IMR-90 (cell line): ENCODE measurements at regions not wholly inside any gene's neighbourhood (a gene's known extent, or its start where the extent isn't known, plus 50 kb on each side); places are given as distances from the start of the nearest gene placed in this dataset.

Experiments used
- ATAC-seq: fragments of 200-7000 bp; cut with Tn5 transposase; 2 replicates; pipeline ENCODE4 v1.9.1; 2020; ENCODE audit warnings: low read depth, mild to moderate bottlenecking, moderate library complexity
- BruUV-seq: library from RNA; stranded (reverse); fragments of 400-500 nt; replicated peaks from 2 replicates; lab custom pipeline; 2021; lab: Mats Ljungman, UMichigan
- CTCF ChIA-PET: fragments of 300-600 bp; formaldehyde crosslinking; extraction: SDS; loops from one replicate; lab custom pipeline; 2021; ENCODE audit warnings: antibody characterized with exemption; lab: Yijun Ruan, JAX
- POLR2A ChIA-PET: fragments of 300-600 bp; sonication (Branson Sonifier 250); formaldehyde crosslinking; loops from one replicate; lab custom pipeline; 2022; ENCODE audit warnings: antibody characterized with exemption; ENCODE audit not compliant: unreplicated experiment; lab: Charles Lee
- DNase-seq: peaks from one replicate; pipeline ENCODE4 v3.0.0; 2013
- H2AFZ ChIP-seq: replicated peaks from 2 replicates; pipeline ENCODE3; 2013; ENCODE audit warnings: low read length, mild to moderate bottlenecking; ENCODE audit not compliant: poor library complexity
- H2AK5ac ChIP-seq: 2 replicates; pipeline ENCODE4 v1.6.1; 2013; ENCODE audit warnings: low read depth, low read length, inconsistent platforms
- H2AK9ac ChIP-seq: replicated peaks from 2 replicates; pipeline ENCODE3; 2013; ENCODE audit warnings: mild to moderate bottlenecking, low read depth, low read length, moderate library complexity; ENCODE audit not compliant: poor library complexity
- H2BK120ac ChIP-seq: 2 replicates; pipeline ENCODE4 v1.6.1; 2013; ENCODE audit warnings: low read depth, low read length, inconsistent platforms
- H2BK15ac ChIP-seq: 3 replicates; pipeline ENCODE4 v1.6.1; 2013; ENCODE audit warnings: low read depth, low read length, inconsistent platforms
- H2BK20ac ChIP-seq: 2 replicates; pipeline ENCODE4 v1.6.1; 2013; ENCODE audit warnings: low read depth, mild to moderate bottlenecking, inconsistent platforms, low read length, moderate library complexity
- H2BK5ac ChIP-seq: 2 replicates; pipeline ENCODE4 v1.6.1; 2013; ENCODE audit warnings: mild to moderate bottlenecking, low read depth, low read length, inconsistent platforms; ENCODE audit not compliant: poor library complexity, severe bottlenecking
- H3K14ac ChIP-seq: replicated peaks from 2 replicates; pipeline ENCODE4 v1.6.1; 2013; ENCODE audit warnings: low read depth, low read length, inconsistent platforms
- H3K18ac ChIP-seq: 2 replicates; pipeline ENCODE4 v1.6.1; 2013; ENCODE audit warnings: low read depth, low read length, control low read depth
- H3K23ac ChIP-seq: 2 replicates; pipeline ENCODE4 v1.6.1; 2013; ENCODE audit warnings: low read depth, low read length, inconsistent platforms
- H3K27ac ChIP-seq: 2 replicates; pipeline ENCODE4 v1.5.1; 2013; ENCODE audit warnings: mild to moderate bottlenecking, control low read depth, low read length; ENCODE audit not compliant: insufficient read depth
- H3K27me3 ChIP-seq: 2 replicates; pipeline ENCODE4 v1.6.1; 2013; ENCODE audit warnings: low read length; ENCODE audit not compliant: control insufficient read depth, insufficient read depth
- H3K36me3 ChIP-seq: 2 replicates; pipeline ENCODE4 v1.6.1; 2013; ENCODE audit warnings: low read length, mixed read lengths; ENCODE audit not compliant: control insufficient read depth, insufficient read depth
- H3K4ac ChIP-seq: 2 replicates; pipeline ENCODE4 v1.6.1; 2013; ENCODE audit warnings: low read depth, low read length, inconsistent platforms
- H3K4me1 ChIP-seq: 2 replicates; pipeline ENCODE4 v1.6.1; 2013; ENCODE audit warnings: low read length, mixed read lengths; ENCODE audit not compliant: control insufficient read depth, insufficient read depth
- H3K4me2 ChIP-seq: 2 replicates; pipeline ENCODE4 v1.6.1; 2013; ENCODE audit warnings: low read depth, mild to moderate bottlenecking, control low read depth, low read length, moderate library complexity
- H3K4me3 ChIP-seq: 2 replicates; pipeline ENCODE4 v1.5.1; 2013; ENCODE audit warnings: low read depth, mild to moderate bottlenecking, control low read depth, low read length, moderate library complexity; ENCODE audit not compliant: insufficient read depth
- H3K56ac ChIP-seq: 2 replicates; pipeline ENCODE4 v1.6.1; 2013; ENCODE audit warnings: low read length, inconsistent platforms; ENCODE audit not compliant: insufficient read depth; ENCODE audit errors: extremely low read depth
- H3K79me1 ChIP-seq, 2 experiments: 2 replicates each; pipeline ENCODE4 v1.6.1; 2013; ENCODE audit warnings: low read length in 2 of 2, inconsistent platforms in 1 of 2, low read depth in 1 of 2
- H3K9ac ChIP-seq: 2 replicates; pipeline ENCODE4 v1.6.1; 2013; ENCODE audit warnings: low read depth, low read length, control low read depth
- H3K9me1 ChIP-seq: 2 replicates; pipeline ENCODE4 v1.6.1; 2013; ENCODE audit warnings: low read length, inconsistent platforms; ENCODE audit not compliant: insufficient read depth
- H3K9me3 ChIP-seq: 2 replicates; pipeline ENCODE4 v1.6.1; 2013; ENCODE audit warnings: low read length; ENCODE audit not compliant: control insufficient read depth, insufficient read depth
- H4K20me1 ChIP-seq: 2 replicates; pipeline ENCODE4 v1.6.1; 2013; ENCODE audit warnings: low read length, inconsistent platforms; ENCODE audit not compliant: insufficient read depth
- H4K5ac ChIP-seq: 2 replicates; pipeline ENCODE4 v1.6.1; 2013; ENCODE audit warnings: mild to moderate bottlenecking, low read depth, low read length, control low read depth
- H4K8ac ChIP-seq, 2 experiments: 2 replicates each; pipeline ENCODE4 v1.6.1; 2013; ENCODE audit warnings: low read depth in 2 of 2, low read length in 2 of 2, control low read depth in 1 of 2, inconsistent platforms in 1 of 2
- H4K91ac ChIP-seq: 2 replicates; pipeline ENCODE4 v1.6.1; 2013; ENCODE audit warnings: low read depth, low read length, inconsistent platforms; ENCODE audit not compliant: insufficient read depth
- CHD1 ChIP-seq: IDR thresholded peaks from 2 replicates; pipeline ENCODE4 v1.6.1; 2012; ENCODE audit warnings: low read depth, low read length, improper control_type of control experiment
- MAFK ChIP-seq: IDR thresholded peaks from 2 replicates; pipeline ENCODE4 v1.6.1; 2012; ENCODE audit warnings: low read depth, low read length, improper control_type of control experiment
- WGBS, 2 experiments: methylation state at CpG; one replicate each; pipeline versions ENCODE4 v1.1.5 to v1.1.7; 2013; ENCODE audit warnings: missing lambda C conversion rate in 2 of 2; ENCODE audit not compliant: insufficient read length in 1 of 2; ENCODE audit errors: extremely low coverage in 2 of 2; 5-methylcytosine and 5-hydroxymethylcytosine counted together
- dilution Hi-C: fragments of 300-500 bp; cut with HindIII; formaldehyde crosslinking; loops from one replicate; pipeline ENCODE4 v1.14.3; 2018; ENCODE audit warnings: low sequenced_read_pairs; ENCODE audit not compliant: unreplicated experiment
- in situ Hi-C: fragments of 300-500 bp; cut with MboI; formaldehyde crosslinking; loops from 3 replicates; pipeline ENCODE4 v1.14.3; 2019; ENCODE audit warnings: low sequenced_read_pairs, inconsistent platforms, mixed read lengths
- intact Hi-C: fragments of 100-400 bp; cut with micrococcal nuclease; formaldehyde crosslinking; loops from 2 replicates; pipeline ENCODE4 v1.10.0; 2022
- TF ChIP-seq, protein P1 (sequence below): conservative IDR thresholded peaks from 2 replicates; pipeline ENCODE4 v1.5.1; 2012; ENCODE audit warnings: mild to moderate bottlenecking, low read depth, low read length, improper control_type of control experiment

DNA sequence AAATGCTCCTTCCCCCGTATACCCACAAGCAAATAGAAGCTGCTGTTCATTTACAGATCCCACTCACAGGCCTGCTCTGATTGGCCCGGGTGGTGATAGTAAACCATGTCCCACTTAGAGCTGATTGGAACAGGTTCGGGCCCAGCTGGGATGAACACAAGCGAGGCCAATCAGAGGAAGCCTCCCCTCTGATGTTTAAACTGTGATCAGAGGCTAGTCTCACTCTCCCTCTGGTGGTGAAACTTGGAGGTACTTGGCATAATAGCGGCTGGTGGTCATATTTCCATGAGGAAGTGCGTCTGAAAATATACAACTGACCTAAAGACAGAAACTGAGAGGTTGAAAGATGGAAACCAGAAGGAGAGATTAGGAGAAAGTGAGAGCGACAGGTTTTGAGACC lies 51.5 kb upstream of the TRPC3 start:
- H3K9me1 ChIP-seq: peaks cover 6% of the 10 kb centered on the region
- H3K23ac ChIP-seq: no peak overlapping the region
- H3K4ac ChIP-seq: no peak overlapping the region
- H4K5ac ChIP-seq: no peak overlapping the region
- no peak overlapping the region for H3K56ac ChIP-seq
- no peak overlapping the region for H2BK120ac ChIP-seq
- H3K9ac ChIP-seq: no peak overlapping the region
- no peak for TF ChIP-seq CHD1
- TF ChIP-seq MAFK: no peak
- TF ChIP-seq, protein P1, sequence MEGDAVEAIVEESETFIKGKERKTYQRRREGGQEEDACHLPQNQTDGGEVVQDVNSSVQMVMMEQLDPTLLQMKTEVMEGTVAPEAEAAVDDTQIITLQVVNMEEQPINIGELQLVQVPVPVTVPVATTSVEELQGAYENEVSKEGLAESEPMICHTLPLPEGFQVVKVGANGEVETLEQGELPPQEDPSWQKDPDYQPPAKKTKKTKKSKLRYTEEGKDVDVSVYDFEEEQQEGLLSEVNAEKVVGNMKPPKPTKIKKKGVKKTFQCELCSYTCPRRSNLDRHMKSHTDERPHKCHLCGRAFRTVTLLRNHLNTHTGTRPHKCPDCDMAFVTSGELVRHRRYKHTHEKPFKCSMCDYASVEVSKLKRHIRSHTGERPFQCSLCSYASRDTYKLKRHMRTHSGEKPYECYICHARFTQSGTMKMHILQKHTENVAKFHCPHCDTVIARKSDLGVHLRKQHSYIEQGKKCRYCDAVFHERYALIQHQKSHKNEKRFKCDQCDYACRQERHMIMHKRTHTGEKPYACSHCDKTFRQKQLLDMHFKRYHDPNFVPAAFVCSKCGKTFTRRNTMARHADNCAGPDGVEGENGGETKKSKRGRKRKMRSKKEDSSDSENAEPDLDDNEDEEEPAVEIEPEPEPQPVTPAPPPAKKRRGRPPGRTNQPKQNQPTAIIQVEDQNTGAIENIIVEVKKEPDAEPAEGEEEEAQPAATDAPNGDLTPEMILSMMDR: peak; percentile 18; the same call in 1 of the 2 replicates
- no CpG with 5 or more reads among the region's 7 CpGs for WGBS, 2 experiments
- no peak overlapping the region for H2AK9ac ChIP-seq
- no peak overlapping the region for H3K4me2 ChIP-seq
- H2AK5ac ChIP-seq: no peak overlapping the region
- no peak overlapping the region for H3K18ac ChIP-seq
- in situ Hi-C loops (no loop called here), dilution Hi-C loops (no loop called here), intact Hi-C loops (loop anchor here (5.0 kb wide), 1 partner anchor 51 kb away; the partner anchor contains the start of gene TRPC3)
- H3K4me1 ChIP-seq: peaks cover 8% of the 10 kb centered on the region
- H3K4me3 ChIP-seq: no peak overlapping the region
- ChIA-PET CTCF (no interaction called here), POLR2A (no interaction called here)
- H4K91ac ChIP-seq: no peak overlapping the region
- H4K20me1 ChIP-seq: no peaks in the 10 kb centered on the region
- H3K79me1 ChIP-seq: no peaks in the 10 kb centered on the region
- no peak overlapping the region for H3K27ac ChIP-seq
- no TSS peak for BruUV-seq
- ATAC-seq: no peak
- H3K14ac ChIP-seq: no peak overlapping the region
- no peak for DNase-seq
- no peak overlapping the region for H4K8ac ChIP-seq
- no peak overlapping the region for H2BK5ac ChIP-seq
- H2BK15ac ChIP-seq: no peak overlapping the region
- H3K27me3 ChIP-seq: no peaks in the 10 kb centered on the region
- no peaks in the 10 kb centered on the region for H3K9me3 ChIP-seq
- no peaks in the 10 kb centered on the region for H3K36me3 ChIP-seq
- H2AFZ ChIP-seq: no peak overlapping the region
- no peak overlapping the region for H2BK20ac ChIP-seq
